ENCODE measurements at regions not wholly inside any gene's neighbourhood (a gene's known extent, or its start where the extent isn't known, plus 50 kb on each side); places are given as distances from the start of the nearest gene placed in this dataset.

GRCh38 chr17:33936764-33937163, 318.3 kb upstream of the CCL2 start:
- TF ChIP-seq POLR2A (IDR thresholded peaks at IDR 0.05) (no peak), POLR2AphosphoS5 (IDR thresholded peaks at IDR 0.05) (no peak)

All from gastroesophageal sphincter (tissue), 2 donors.